IPS DF 19.7 (cell line): ENCODE measurements at regions not wholly inside any gene's neighbourhood (a gene's known extent, or its start where the extent isn't known, plus 50 kb on each side); places are given as distances from the start of the nearest gene placed in this dataset.

Experiments used
- DNase-seq: peaks from one replicate; pipeline ENCODE4 v3.0.0-alpha.2; 2013; ENCODE audit warnings: low read depth, low spot score

DNA sequence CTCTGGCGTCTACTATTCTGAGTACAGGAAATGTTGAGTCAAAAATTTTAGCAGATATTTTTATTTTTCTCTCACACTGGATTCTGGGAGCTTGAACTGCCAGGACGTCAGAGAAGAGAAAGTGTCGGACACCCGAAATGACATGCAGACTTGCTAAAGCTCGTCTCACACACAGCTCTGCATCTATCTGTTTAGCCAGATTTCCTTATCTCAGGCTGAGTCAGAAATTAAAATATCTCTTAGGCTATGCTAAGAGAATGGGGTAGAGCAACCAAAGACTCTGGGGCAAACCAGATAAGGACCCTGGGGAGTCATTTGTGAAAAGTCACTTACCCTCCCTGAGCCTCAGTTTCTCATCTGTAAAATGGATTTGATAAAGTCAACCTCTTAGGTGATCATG lies 1124.1 kb downstream of the VRK1 start:
- no peak for DNase-seq

DNA sequence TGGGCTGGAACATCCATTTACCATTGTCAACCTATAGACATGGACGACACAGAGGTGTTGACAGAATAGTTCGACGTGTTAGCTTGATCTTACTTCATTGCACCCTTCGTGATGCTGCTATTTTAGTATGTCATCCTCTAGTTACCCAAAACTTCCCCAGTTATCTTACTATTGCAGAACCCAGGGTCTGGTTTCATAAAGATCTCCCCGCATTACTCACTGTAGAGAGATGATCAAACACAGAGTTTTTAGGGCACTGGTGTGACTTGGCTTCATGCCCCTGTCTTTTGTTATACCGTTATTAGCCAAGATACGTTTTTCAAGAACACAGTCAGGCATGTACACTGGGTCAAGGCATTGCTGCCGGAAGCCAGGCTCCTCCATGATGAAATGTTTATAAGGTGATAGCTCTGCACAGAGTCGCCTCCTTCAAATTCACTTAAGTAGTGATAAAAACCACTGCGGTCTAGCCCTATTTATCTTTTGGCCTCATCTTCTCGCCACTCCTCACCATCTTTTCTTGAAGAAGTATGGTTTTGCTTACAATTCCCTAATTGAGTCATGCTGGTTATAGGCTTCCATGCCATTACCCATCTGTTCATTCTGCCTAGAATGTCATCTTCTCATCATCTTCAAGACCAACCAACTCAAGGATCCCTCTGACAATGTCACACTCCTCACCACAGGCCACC lies 1127.9 kb downstream of the VRK1 start:
- DNase-seq, result no peak

DNA sequence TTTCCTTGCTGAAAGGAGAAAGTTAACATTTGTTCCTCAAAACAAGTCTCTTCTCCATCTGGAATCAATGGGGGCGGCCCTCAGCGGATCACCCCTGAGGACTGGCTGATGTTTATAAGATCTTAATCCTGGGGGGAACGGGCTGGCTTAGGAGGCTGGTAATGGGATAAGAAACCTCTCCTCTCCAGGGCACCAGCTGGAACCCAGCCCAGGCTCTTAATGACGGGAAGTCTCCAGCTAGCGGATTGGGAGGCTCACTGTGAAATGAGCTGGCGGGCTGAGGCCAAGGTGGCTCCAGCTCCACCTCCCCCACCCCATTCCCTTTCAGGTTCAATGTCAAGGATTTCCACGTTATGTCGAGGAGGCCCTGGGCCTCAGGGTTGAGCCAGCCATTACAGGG lies 1133.0 kb downstream of the VRK1 start:
- DNase-seq, result no peak

DNA sequence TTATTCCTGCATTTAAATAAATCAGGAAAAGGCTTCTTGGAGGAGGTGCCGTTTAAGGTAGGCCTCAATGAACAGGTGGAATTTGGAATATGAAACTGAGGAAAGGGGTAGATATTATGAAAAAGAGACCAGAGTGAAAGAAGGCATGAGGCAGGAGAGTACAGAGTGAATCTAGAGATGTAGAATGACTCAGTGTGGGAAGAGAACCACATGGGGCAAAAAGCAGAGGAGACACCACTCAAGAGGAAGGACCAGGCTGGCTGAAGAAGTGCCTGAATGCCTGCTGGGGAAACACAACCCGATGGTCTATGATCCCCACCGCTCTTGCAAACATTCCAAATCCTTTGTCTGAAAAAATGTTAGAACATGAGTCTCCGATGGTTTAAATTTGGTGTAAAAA lies 1134.1 kb downstream of the VRK1 start:
- no peak for DNase-seq

DNA sequence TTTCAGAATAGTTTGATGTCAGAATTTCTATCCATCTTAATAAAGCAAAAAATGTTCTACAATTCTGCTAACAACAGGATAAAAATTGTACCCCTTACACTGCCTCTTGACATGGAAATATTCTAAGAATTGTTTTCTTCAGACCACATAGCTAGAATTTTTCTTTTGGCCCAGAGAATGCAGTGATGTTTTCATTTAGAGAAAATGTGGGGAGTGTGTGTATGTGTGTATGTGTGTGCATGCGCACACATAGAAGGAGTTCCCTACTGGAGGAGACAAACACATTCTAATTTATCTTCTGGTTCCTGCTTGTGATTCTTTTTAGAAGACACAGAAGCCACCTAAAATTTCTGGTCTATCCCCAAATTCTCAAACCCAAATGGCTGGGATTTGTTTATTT lies 1145.7 kb downstream of the VRK1 start:
- DNase-seq, result no peak

DNA sequence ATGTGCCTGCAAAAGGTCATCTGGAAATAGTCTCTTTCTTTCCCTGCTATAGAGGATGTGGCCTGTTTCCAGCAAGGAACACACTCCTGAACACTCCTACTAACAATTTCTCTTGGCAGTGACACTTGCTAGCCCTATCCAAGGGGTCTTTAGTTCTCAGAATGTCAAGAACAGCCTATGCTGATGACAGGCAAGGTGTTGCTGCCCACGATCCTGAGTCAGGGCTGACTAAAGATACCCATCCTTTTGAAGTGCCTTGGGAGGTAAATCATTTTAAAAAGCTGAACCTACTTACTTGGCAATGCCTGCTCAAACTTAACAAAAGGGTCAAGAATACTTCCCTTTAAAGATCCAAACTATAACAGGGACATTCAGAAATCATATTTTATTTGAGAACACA lies 1146.4 kb downstream of the VRK1 start:
- DNase-seq, result no peak

DNA sequence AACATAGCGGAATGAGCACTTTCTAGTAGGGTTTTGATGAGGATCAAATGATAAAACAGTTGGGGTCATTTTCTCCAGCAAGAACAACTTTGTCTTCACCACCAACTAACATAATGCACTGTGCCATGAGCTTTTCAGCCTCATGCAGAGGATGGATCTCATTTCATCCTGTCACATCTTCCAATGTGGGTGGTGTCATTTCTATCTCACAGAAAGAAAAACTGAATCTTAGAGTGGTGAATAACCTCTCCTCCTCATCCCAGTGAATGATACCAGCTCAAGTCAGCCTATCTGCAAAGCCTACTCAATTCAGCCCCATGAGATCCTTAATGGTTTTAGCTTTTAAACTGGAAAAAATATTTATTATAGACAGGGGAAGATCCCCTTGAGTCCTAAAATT lies 1147.2 kb downstream of the VRK1 start:
- no peak for DNase-seq

DNA sequence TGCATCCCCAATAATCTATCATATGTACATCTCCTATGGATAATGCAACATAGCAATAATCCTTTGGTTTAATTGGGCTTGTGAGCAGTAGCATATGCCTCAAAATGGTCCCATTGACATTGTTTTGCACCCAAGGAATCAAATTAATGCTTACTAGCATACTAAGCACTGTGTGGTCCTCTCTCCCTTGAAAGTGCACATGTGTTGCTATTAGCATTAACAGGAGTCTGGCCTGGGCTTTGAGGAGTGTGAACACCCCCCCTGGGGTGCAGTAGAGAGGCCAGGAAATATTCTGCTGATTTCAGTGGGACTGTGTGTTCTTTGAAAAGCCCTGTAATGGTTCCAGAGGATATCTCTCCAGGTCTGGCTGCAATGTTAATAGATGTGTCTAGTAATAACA lies 1148.4 kb downstream of the VRK1 start:
- no peak for DNase-seq

DNA sequence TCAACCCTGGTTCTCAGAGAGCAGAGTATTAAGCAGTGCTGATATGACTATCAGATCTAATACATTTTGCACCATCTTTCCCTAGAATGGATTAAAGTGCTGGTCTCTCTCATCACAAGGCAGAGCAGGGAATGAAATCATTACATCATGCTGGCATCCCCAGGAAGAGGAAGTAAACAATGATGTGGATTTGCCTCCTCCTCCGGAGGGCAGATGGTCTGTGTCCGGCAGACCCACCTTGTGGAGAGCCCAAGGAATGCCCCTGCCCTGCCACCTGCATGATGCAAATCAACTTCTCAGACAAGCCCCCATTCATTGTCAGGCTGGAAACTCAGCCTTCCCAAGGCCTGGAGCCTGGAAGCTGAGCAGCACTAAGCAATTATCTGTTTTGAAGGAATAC lies 1149.1 kb downstream of the VRK1 start:
- peak; percentile 3 for DNase-seq

DNA sequence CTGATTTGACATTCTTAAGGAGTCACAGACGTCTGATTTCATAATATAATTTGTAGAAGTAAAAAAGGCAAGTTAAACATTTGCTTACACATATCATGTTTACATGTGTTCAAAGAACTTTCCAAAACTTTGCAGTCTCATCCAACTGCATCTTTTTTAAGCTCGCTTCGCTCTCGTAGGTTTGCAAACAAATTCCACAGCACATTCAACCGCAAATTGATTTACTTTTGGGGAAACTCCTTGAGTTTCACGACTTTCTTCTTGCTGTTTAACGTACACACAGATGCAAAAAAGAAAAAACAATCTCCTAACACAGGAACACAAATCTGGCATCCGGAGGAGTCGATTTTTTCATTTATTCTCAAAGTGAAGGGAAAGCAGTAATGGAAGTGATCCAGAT lies 1149.5 kb downstream of the VRK1 start:
- no peak for DNase-seq

DNA sequence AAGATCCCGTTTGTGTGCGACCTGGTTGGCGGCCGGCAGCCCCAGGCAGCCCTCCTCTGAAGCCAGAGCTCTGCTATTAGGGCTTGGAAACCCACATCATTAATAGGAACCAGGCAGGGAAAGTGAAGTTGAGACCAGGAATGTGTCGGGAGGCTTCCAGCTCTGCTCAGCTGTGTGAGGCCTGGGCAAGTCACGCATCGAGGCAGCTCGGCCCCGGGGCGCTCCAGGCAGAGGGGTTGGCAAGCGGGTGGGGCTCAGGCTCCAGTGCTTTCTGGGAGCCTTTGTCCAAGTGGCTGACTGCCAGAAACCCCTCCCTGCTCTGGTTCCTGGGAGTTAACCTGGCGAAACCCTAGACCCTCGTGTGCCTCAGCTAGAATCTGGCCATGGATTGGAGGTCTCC lies 1151.7 kb downstream of the VRK1 start:
- no peak for DNase-seq

DNA sequence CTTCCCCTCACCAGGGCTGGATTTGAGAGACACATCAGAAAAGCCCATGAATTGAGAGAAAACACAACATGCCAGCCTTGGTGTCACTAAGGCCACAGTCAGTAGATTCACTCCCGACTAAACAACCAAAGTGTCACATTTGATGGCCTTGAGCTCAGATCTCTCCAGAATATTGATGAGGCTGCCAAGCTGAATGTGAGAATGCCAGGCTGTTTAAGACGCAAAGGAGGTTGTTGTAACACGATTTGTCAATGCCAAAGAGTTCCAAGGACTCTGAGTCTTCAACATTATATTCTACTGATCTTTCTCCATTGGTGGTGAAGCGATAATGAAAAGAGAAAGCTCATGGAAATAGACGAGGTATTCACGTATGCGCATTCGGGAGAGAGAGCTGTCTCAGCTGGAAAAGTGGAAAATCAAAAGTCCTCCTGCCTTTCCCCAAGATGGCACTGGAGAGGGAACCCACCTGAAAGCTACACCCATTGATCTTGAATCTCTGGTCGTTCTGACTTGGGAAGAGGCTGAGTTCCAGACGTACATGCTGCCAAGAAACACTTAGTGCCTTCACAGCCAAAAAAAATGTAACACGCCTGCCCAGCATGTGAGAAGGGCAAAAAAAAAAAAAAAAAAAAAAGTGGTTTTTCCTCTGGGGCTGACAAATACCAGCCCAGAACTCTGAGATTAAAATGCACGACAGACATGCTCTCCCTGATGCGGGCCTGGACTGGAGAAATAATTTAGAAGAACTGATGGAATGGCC lies 1159.6 kb downstream of the VRK1 start:
- no peak for DNase-seq

DNA sequence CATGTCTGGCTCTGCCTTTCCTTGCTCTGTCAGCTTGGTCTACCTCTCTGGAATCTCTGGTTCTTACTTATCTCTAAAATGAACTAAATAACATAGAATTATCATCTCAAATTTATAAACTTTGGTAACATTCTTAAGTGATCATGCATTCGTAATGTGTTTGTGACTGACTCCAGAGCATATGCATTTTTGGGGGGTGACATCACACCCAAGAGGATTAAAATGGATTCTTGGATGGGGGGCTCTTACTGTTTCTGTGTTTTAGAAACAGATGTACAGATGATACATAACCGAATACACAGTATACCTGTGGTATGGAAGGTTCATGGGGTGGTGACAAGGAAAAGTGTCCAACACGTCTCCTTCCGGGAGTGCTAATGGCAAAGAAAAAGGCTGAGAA lies 1162.1 kb downstream of the VRK1 start:
- no peak for DNase-seq

DNA sequence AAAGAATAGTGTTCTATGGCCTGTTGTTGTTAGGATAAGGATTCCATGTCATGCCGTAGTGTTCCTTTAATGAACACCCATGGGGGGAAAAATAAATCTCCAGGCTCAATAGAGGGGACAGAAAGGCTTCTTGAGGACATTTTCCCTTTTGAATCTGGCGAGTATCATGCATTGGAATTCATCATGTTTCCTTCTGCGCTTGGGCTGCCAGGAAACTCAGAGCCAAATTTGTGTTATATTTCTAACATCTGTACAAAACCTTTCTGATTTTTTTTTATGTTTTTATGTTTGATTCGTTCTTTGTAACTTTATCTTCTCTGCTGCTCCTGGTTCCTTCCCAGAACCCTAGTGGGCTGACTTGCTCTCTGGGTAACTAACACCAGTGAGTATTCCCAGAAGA lies 1163.3 kb downstream of the VRK1 start:
- DNase-seq, result no peak

DNA sequence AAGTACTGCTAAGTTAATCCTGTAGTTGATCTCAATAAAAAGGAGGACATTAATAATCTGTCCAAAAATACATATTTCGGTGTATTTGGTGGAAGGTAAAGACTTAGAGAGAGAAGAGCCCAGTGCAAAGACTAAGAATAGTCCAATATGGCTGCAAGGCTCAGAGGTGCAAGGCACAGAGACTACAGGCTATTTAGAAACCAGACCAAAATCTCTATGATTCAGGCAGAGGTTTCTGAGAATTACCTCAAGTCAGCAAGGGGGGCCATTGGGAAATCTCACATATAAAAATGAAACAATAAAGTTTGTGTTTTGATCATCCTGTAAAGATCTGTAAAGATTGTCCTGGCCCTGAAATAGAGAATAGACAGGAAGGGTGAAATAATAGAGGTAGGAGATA lies 1173.0 kb downstream of the VRK1 start:
- DNase-seq, result no peak

DNA sequence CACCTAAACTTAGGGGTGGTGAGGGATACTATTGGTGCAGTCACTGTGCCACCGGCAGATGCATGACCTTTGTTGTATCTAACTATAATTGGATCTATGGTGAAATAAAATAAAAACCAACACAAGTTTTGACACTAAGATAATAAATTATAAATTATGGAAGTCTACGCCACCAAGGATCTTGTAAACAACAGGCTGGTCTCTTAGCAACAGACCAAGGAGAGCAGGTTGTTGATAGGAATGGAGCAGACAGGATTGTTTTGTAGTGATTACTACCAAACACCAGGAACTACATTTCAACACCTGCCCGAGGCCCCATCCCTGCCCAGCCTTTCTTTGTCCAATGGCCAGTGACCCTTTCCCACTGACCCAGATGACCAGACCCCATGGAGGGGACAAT lies 1178.0 kb downstream of the VRK1 start:
- DNase-seq, result no peak

DNA sequence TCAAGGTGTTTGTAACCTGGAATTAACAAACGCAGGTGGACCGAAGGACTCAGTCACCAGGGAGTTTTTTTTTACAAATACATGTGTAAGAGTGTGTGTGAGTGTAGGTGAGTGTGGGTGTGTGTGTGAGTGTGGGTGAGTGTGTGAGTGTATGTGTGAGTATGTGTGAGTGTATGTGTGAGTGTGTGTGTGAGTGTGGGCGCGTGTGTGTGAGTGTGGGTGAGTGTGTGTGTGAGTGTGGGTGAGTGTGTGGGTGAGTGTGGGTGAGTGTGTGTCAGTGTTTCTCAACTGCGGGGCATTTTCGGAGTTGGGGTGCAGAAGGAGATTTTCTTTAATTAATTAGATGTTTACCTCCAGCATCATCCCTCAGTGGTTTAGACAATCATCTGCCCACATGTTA lies 1178.8 kb downstream of the VRK1 start:
- no peak for DNase-seq

DNA sequence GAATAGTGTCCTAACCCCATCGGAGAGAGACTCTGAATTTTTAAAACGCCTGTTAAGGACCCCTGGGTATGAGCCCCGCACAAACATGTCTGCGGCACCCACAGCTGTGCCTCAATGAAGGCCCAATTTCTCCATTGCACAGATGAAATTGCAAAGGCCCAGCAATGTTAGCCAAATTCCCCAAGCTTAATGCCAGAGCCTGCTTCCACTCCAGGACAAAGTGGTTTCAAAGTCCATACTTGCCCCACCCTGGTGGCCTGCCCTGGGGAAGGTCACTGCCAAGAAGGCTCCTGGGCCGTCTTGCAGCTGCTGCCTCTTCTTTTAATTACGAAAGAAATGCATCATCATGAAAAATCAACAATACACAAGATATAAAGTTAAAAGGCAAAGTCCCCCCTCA lies 1179.7 kb downstream of the VRK1 start:
- DNase-seq, result no peak

DNA sequence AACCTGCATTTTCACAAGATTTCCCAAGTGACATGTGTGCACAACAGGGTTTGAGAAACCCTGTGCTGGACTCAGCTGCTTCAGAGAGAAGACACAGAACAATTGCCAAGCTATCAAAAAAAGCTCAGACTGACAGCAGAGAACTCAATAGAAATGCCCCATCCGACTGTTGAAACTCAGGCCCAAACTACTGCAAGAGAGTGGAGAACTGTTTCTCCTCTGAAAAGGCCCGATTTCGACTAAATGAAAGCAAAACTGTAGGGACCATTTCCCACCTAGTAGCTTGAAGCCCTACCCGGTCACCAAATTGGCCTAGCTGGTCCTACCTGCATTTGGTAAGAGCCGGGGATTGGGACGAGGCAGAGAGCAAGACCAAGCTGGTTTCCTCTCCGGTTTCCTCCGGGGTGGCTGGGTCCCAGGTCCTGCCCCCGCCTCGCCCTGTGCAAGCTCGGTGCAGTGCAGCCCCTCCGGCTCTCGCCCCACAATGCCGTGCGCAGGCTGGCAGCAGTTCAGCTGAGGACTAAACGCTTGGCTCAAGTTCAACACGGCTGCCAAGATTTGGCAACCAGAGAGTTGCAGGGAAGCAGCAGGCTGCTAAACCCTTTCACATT lies 1180.6 kb downstream of the VRK1 start:
- no peak for DNase-seq

DNA sequence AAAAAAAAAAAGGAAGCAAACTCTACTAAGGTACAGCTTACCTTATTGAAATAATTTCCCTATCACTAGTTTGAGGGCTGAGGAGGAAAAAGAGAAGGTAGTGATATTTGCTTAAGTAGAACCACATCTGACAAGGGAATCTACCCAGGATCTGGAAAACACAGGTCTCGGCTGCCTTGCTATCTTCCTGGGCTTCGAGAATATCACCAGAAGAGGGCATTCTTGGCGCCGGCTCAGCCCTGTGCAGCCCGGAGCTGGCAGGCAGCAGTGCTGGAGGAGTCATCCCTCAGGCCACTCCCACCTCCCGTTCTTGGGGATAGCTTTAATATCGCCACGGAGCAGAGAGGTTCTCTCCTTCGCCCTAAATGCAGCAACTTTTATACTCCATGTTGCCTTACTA lies 1181.2 kb downstream of the VRK1 start:
- DNase-seq, result peak; percentile 63

DNA sequence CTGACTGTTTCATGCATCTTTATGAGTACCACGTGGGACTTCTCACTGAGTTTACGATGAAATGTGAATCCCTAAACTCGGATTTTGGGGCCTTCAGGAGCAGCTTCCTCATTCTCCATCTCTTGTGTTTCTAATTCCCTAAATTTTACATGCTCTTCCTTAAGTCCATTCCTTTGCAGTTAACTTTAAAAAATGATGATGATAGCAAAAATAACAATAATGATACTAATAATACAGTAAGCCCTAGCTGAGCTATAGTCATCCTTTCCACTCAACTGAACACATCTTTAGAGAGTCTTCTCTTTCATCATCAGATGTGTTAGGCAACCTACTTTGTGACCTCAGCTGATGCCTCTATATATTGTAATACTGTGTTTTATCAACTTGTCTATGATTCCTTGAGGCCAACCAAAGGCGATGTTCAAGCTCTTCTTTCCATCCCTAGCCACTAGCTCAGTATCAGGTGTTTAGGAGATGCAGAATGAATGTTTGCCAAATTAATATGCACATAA lies 1196.4 kb downstream of the VRK1 start:
- DNase-seq, result no peak

DNA sequence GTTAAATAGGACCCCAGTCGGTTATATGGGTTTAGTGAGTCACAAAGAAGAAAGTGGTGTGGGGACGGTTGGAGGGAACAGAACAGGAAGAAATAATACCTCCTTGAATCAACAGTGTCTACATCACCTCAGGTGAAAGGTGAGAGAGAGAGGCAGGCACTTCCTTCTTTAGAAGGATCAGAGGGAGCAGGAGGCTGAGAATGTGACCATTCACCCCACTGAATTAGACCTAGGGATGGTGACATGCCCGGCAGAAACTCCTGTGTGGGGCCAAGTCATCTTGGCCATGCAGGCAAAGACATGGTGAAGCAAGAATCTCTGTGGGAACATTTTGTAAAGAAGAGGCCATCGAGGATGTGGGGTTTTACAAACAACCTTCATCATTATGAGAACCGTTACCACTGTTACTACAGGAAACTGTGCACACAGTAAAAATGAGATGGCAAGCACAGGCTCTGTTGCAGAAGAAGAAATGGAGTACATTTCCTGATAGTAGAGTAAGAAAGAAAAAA lies 1196.9 kb downstream of the VRK1 start:
- no peak for DNase-seq

DNA sequence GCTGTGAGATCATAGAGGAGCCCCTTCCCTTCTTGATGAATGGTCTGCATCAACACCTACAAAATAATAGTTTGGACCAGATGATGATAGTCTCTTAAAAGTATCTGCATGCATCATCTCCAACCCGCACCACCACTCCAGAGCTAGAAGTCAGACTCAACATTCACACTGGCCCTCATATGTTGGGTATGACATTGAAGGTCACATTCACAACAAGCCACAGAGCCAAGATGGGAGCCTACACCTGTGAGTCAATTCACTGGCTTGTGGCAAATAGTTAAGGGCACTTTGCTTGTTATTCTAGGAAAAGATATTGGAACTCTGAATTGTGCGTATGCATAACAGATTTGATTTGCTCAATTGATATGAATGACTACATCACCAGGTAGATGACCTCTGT lies 1197.9 kb downstream of the VRK1 start:
- DNase-seq, result no peak
